ENCODE measurements at regions not wholly inside any gene's neighbourhood (a gene's known extent, or its start where the extent isn't known, plus 50 kb on each side); places are given as distances from the start of the nearest gene placed in this dataset.

GRCh38 chr10:57830877-57831560 is 436.7 kb downstream of the IPMK start:
- no peaks in the 10 kb centered on the region for H3K9me3 ChIP-seq
- no peaks in the 10 kb centered on the region for H3K27me3 ChIP-seq (ENCODE audit: insufficient read depth in 3 of 3, low read length in 2 of 3)
- intact Hi-C loops (cut with DNase I): no loop called here
- whole genome bisulfite sequencing, 3 donors: 25 to 78% (median 48%) methylated on average over 1 of the region's 1 CpG
- DNase-seq: no peak
- TF ChIP-seq CTCF (IDR thresholded peaks at IDR 0.05): no peak
- H3K4me1 ChIP-seq: no peaks in the 10 kb centered on the region
- no peak overlapping the region for H3K4me3 ChIP-seq
- no peak for ATAC-seq
- no peaks in the 10 kb centered on the region for H3K36me3 ChIP-seq (ENCODE audit: insufficient read depth in 1 of 2, low read depth in 1 of 2)
- no peak overlapping the region for H3K27ac ChIP-seq

- no peak for DNase-seq
- Histone ChIP-seq H3K4me3 (no peak overlapping the region), H3K27me3 (ENCODE audit: insufficient read depth in 3 of 3, low read length in 2 of 3) (no peaks in the 10 kb centered on the region), H3K36me3 (ENCODE audit: insufficient read depth in 1 of 2, low read depth in 1 of 2) (no peaks in the 10 kb centered on the region), H3K4me1 (no peaks in the 10 kb centered on the region), H3K27ac (no peak overlapping the region), H3K9me3 (no peaks in the 10 kb centered on the region)
- TF ChIP-seq CTCF (IDR thresholded peaks at IDR 0.05): no peak
- no peak for ATAC-seq
- intact Hi-C loops (cut with DNase I): no loop called here
Observed at GRCh38 chr10:57825015-57825414, 442.7 kb downstream of the IPMK start.

- ATAC-seq: no peak
- 55 to 70% (median 65%) methylated on average over 2 of the region's 2 CpGs for WGBS, 3 donors
Observed at GRCh38 chr10:57823398-57823797, 444.3 kb downstream of the IPMK start.

GRCh38 chr10:57822965-57823364 is 444.7 kb downstream of the IPMK start:
- intact Hi-C loops (cut with DNase I): no loop called here
- ATAC-seq (no peak), DNase-seq (no peak)
- no peaks in the 10 kb centered on the region for H3K27me3 ChIP-seq (ENCODE audit: insufficient read depth in 3 of 3, low read length in 2 of 3)
- no peaks in the 10 kb centered on the region for H3K36me3 ChIP-seq (ENCODE audit: insufficient read depth in 1 of 2, low read depth in 1 of 2)
- H3K4me1 ChIP-seq: no peaks in the 10 kb centered on the region
- TF ChIP-seq CTCF (IDR thresholded peaks at IDR 0.05): no peak
- H3K27ac ChIP-seq: no peak overlapping the region
- H3K9me3 ChIP-seq: no peaks in the 10 kb centered on the region
- no peak overlapping the region for H3K4me3 ChIP-seq

More at GRCh38 chr10:57823398-57823797, 444.3 kb downstream of the IPMK start:
- Histone ChIP-seq H3K27me3 (ENCODE audit: insufficient read depth in 3 of 3, low read length in 2 of 3) (no peaks in the 10 kb centered on the region), H3K9me3 (no peaks in the 10 kb centered on the region), H3K27ac (no peak overlapping the region), H3K4me3 (no peak overlapping the region), H3K4me1 (no peaks in the 10 kb centered on the region), H3K36me3 (ENCODE audit: insufficient read depth in 1 of 2, low read depth in 1 of 2) (no peaks in the 10 kb centered on the region)
- TF ChIP-seq CTCF (IDR thresholded peaks at IDR 0.05): no peak
- no peak for DNase-seq
- intact Hi-C loops (cut with DNase I): no loop called here

GRCh38 chr10:57818522-57818921 is 449.2 kb downstream of the IPMK start:
- no peaks in the 10 kb centered on the region for H3K27me3 ChIP-seq (ENCODE audit: insufficient read depth in 3 of 3, low read length in 2 of 3)
- no peak overlapping the region for H3K27ac ChIP-seq
- no peaks in the 10 kb centered on the region for H3K4me1 ChIP-seq
- no peak for TF ChIP-seq CTCF (IDR thresholded peaks at IDR 0.05)
- WGBS, 3 donors: 62 to 82% (median 73%) methylated on average over 1 of the region's 1 CpG
- no peak overlapping the region for H3K4me3 ChIP-seq
- no peak for ATAC-seq
- no peak for DNase-seq
- intact Hi-C loops (cut with DNase I): loop anchor here in 1 of 2 donors (5.0 kb wide), 1 partner anchor 1316 kb away; no protein-coding TSS in a partner anchor
- H3K9me3 ChIP-seq: no peaks in the 10 kb centered on the region
- H3K36me3 ChIP-seq (ENCODE audit: insufficient read depth in 1 of 2, low read depth in 1 of 2): no peaks in the 10 kb centered on the region
